Coronary artery (tissue), 2 donors: ENCODE measurements at regions not wholly inside any gene's neighbourhood (a gene's known extent, or its start where the extent isn't known, plus 50 kb on each side); places are given as distances from the start of the nearest gene placed in this dataset.

Experiments used
- DNase-seq: peaks from one replicate; pipeline ENCODE4 v3.0.0-alpha.2; 2017; ENCODE audit warnings: low spot score
- H3K27ac ChIP-seq, 2 donors: fragments of 200-600 bp; sonication (generic); one replicate each; pipeline ENCODE4 v1.5.1; 2016 to 2019
- H3K4me3 ChIP-seq: fragments of 200-600 bp; sonication (generic); 2 replicates; pipeline ENCODE4 v1.5.1; 2016; ENCODE audit warnings: mild to moderate bottlenecking, moderate library complexity
- TF ChIP-seq, protein P1 (sequence below): fragments of 200-600 bp; sonication (generic); IDR thresholded peaks from one replicate; pipeline ENCODE4 v1.5.1; 2019; ENCODE audit warnings: antibody characterized with exemption

DNA sequence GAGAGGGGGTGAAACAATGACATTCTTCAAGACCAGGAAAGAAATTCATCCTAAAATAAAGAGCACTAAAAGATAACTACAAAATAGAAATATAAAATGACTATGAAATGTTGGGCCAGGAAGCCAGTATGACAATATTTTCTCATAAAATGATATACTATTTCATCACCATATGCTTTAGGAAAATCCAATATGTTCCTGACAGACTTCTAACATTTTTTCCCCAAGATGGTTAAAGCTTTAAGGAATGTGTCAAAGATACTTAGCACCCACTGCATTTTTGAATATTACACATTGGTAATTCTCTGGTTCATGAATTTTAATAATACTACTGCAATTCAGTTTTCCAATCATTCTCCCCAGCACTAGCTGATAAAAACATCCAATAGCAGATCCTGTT lies 87.7 kb upstream of the PLEKHG7 start:
- DNase-seq = no peak
- TF ChIP-seq, protein P1, sequence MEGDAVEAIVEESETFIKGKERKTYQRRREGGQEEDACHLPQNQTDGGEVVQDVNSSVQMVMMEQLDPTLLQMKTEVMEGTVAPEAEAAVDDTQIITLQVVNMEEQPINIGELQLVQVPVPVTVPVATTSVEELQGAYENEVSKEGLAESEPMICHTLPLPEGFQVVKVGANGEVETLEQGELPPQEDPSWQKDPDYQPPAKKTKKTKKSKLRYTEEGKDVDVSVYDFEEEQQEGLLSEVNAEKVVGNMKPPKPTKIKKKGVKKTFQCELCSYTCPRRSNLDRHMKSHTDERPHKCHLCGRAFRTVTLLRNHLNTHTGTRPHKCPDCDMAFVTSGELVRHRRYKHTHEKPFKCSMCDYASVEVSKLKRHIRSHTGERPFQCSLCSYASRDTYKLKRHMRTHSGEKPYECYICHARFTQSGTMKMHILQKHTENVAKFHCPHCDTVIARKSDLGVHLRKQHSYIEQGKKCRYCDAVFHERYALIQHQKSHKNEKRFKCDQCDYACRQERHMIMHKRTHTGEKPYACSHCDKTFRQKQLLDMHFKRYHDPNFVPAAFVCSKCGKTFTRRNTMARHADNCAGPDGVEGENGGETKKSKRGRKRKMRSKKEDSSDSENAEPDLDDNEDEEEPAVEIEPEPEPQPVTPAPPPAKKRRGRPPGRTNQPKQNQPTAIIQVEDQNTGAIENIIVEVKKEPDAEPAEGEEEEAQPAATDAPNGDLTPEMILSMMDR = no peak
- H3K27ac ChIP-seq = no peak overlapping the region
- no peak overlapping the region for H3K4me3 ChIP-seq

DNA sequence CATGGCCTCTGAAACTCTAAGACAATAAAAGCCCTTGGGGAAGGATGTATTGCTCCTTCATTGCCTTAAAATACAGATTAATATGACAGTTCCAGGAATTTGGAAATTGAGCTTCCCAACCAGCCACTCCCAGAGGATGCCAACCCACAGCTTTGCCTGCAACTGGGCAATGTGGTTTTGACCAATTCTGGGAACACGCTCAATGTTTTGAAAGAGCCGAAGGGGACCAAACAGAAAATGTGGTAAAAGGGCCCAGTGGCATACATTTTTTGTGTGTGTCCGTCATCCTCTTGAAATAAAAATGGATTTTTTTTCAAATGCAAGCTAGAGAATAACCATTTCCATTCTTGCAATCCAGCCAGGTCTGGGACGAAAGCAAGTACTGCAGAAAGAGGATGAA lies 88.3 kb upstream of the PLEKHG7 start:
- Histone ChIP-seq H3K4me3 (no peak overlapping the region), H3K27ac (no peak overlapping the region)
- TF ChIP-seq, protein P1 = no peak
- no peak for DNase-seq

DNA sequence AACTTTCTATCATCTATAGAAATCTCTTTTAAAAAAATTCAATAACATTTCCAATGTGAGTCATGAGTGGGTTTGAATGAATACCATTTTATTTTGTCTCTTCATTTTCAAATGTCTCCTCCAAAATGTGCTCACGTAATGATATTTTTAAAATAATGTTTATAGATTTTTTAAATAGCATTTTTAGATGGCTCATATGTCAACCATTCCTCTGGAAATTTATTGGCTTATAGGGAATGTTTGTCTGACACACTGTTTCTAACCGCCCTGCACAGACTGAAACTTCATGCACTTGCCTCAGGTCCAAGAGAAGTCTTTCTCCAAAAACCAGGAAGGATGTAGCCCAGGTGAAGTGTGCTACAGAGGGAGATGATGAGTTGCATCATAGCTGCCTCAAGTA lies 88.8 kb upstream of the PLEKHG7 start:
- DNase-seq = no peak
- TF ChIP-seq, protein P1 = no peak
- Histone ChIP-seq H3K27ac (no peak overlapping the region), H3K4me3 (no peak overlapping the region)

DNA sequence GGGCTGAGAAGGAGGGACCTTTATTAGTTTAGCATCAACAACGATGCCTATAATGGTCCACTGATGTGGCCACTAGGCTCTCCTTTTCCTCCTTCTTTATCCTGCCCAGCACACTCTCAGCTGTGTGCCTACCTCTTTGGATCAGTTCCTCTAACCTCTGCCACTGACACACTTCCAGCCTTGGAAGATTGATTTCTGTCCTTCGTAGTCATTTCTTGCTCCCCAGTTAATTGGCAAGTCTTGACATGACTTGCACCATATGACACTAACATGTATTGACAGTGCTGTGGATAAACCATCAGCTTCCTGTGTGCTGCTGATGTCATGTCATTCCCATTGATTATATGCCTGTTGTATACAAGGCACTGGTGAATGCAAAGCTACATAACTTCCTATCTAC lies 90.2 kb upstream of the PLEKHG7 start:
- Histone ChIP-seq H3K4me3 (no peak overlapping the region), H3K27ac (no peak overlapping the region)
- DNase-seq = no peak
- TF ChIP-seq, protein P1 = no peak

DNA sequence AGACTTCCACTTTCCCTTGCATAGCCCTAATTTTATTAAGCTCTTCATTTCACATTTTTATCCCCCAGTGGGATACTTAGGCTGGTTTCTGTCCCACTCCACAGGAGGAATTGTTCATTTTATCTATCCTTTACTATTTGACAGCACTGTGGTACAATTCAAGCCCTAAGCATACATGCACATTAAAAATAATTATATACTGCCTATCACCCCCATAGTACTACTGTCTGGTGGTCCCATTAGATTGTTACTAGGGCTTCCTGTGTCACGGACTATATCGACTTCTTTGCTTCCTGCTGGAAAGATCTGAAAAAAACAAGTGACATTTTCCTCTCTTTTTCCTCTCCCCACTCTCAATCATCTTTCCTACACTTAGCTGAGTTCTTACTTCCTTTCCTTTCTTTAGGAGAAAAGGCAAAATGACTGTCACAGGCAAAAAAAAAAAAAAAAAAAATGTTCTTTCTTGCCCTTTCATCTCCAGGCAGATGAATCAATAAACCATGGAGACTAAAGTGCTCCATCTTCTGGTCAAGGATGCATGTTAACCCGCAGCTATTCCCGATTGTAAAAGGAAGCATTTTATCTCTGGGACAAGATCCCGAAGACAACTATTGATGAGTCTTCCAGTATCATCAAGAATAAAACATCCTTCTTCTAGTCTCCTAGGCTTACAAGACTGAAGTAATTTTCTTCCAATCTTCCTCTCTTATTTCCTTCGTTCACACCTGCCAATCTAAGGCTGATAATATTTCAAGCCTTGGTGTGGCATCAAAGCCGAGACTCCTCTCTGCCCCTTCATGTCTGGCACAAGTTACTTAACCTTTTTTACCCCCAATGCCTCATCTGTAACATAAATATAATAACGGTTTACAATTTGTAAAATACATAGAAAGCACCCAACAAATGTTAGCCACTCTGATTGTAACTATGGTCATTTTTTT lies 94.4 kb upstream of the PLEKHG7 start:
- Histone ChIP-seq H3K27ac (no peak overlapping the region), H3K4me3 (no peak overlapping the region)
- TF ChIP-seq, protein P1 = no peak
- no peak for DNase-seq

GRCh38 chr12:92606956-92607355 lies 95.8 kb upstream of the PLEKHG7 start:
- H3K4me3 ChIP-seq = no peak overlapping the region

More at GRCh38 chr12:92606956-92607355, 95.8 kb upstream of the PLEKHG7 start:
- TF ChIP-seq, protein P1 = no peak
- DNase-seq = no peak
- H3K27ac ChIP-seq = no peak overlapping the region
